GM21367 (cell line): ENCODE measurements at regions not wholly inside any gene's neighbourhood (a gene's known extent, or its start where the extent isn't known, plus 50 kb on each side); places are given as distances from the start of the nearest gene placed in this dataset.

ENCODE experiments used
- ATAC-seq: cut with Tn5 transposase; IDR thresholded peaks from one replicate; pipeline ENCODE4 v1.9.1; 2021; ENCODE audit not compliant: unreplicated experiment

- ATAC-seq: no peak
Measured at GRCh38 chr4:147349193-147349592, 131.7 kb upstream of the EDNRA start.

GRCh38 chr4:147351083-147351787 lies 129.7 kb upstream of the EDNRA start:
- no peak for ATAC-seq

- no peak for ATAC-seq
Measured at GRCh38 chr4:147354237-147354636, 126.7 kb upstream of the EDNRA start.

- no peak for ATAC-seq
Measured at GRCh38 chr4:147355032-147355656, 125.8 kb upstream of the EDNRA start.

- ATAC-seq: no peak
Measured at GRCh38 chr4:147355847-147356246, 125.0 kb upstream of the EDNRA start.

- no peak for ATAC-seq
Measured at GRCh38 chr4:147360301-147360700, 120.6 kb upstream of the EDNRA start.

GRCh38 chr4:147361726-147362125 lies 119.2 kb upstream of the EDNRA start:
- no peak for ATAC-seq

- no peak for ATAC-seq
Measured at GRCh38 chr4:147362938-147363337, 118.0 kb upstream of the EDNRA start.

- no peak for ATAC-seq
Measured at GRCh38 chr4:147363514-147363913, 117.4 kb upstream of the EDNRA start.

- ATAC-seq: no peak
Measured at GRCh38 chr4:147365396-147365795, 115.5 kb upstream of the EDNRA start.

- ATAC-seq: no peak
Measured at GRCh38 chr4:147366164-147366563, 114.7 kb upstream of the EDNRA start.

- no peak for ATAC-seq
Measured at GRCh38 chr4:147367891-147368290, 113.0 kb upstream of the EDNRA start.

- ATAC-seq: no peak
Measured at GRCh38 chr4:147368948-147369347, 111.9 kb upstream of the EDNRA start.

GRCh38 chr4:147370473-147370872 lies 110.4 kb upstream of the EDNRA start:
- no peak for ATAC-seq

GRCh38 chr4:147370881-147371280 lies 110.0 kb upstream of the EDNRA start:
- no peak for ATAC-seq

- no peak for ATAC-seq
Measured at GRCh38 chr4:147371661-147372060, 109.2 kb upstream of the EDNRA start.

- no peak for ATAC-seq
Measured at GRCh38 chr4:147378780-147379179, 102.1 kb upstream of the EDNRA start.

- ATAC-seq: no peak
Measured at GRCh38 chr4:147381749-147382148, 99.1 kb upstream of the EDNRA start.

GRCh38 chr4:147388018-147388417 lies 92.9 kb upstream of the EDNRA start:
- ATAC-seq: no peak

GRCh38 chr4:147396105-147396504 lies 84.8 kb upstream of the EDNRA start:
- no peak for ATAC-seq

- ATAC-seq: no peak
Measured at GRCh38 chr4:147398556-147398955, 82.3 kb upstream of the EDNRA start.

- no peak for ATAC-seq
Measured at GRCh38 chr4:147400721-147401120, 80.2 kb upstream of the EDNRA start.

- ATAC-seq: no peak
Measured at GRCh38 chr4:147401221-147401620, 79.7 kb upstream of the EDNRA start.
